ENCODE measurements at regions not wholly inside any gene's neighbourhood (a gene's known extent, or its start where the extent isn't known, plus 50 kb on each side); places are given as distances from the start of the nearest gene placed in this dataset.

- no peak overlapping the region for H3K27ac ChIP-seq (ENCODE audit: low read length)
- no peak overlapping the region for H3K4me2 ChIP-seq (ENCODE audit: insufficient read depth, low read length)
- H3K36me3 ChIP-seq (ENCODE audit: insufficient read depth, low read length): no peaks in the 10 kb centered on the region
- no peak overlapping the region for H3K4me3 ChIP-seq (ENCODE audit: low read depth in 1 of 2, low read length in 2 of 2)
- peaks cover 6% of the 10 kb centered on the region; the same call in 1 of the 2 replicates for H3K4me1 ChIP-seq (ENCODE audit: insufficient read depth, low read length)
- H3K9ac ChIP-seq (ENCODE audit: low read depth, low read length): no peak overlapping the region
- no peaks in the 10 kb centered on the region for H3K9me3 ChIP-seq (ENCODE audit: insufficient read depth, low read length, severe bottlenecking)
- peak; percentile 50; the same call in 2 of the 3 replicates for ATAC-seq (ENCODE audit: insufficient read depth, low read depth)
- DNase-seq: peak; percentile 42
- no peaks in the 10 kb centered on the region for H4K20me1 ChIP-seq (ENCODE audit: insufficient read depth, low read length)
- H3K79me2 ChIP-seq (ENCODE audit: insufficient read depth, low read length): no peaks in the 10 kb centered on the region
- no peaks in the 10 kb centered on the region for H3K27me3 ChIP-seq (ENCODE audit: insufficient read depth, low read length, poor library complexity)
- TF ChIP-seq EZH2 (IDR thresholded peaks at IDR 0.05; ENCODE audit: borderline replicate concordance, low read depth, low read length, severe bottlenecking): no peak
- TF ChIP-seq CTCF (IDR thresholded peaks at IDR 0.05; ENCODE audit: borderline replicate concordance, extremely low read depth, low read length, poor library complexity, severe bottlenecking): no peak
- no peak overlapping the region for H2AFZ ChIP-seq (ENCODE audit: low read depth, low read length)
Measured at GRCh38 chrX:40260146-40260747, 162.5 kb upstream of the BCOR start.

- no peak for TF ChIP-seq EZH2 (IDR thresholded peaks at IDR 0.05; ENCODE audit: borderline replicate concordance, low read depth, low read length, severe bottlenecking)
- TF ChIP-seq CTCF (IDR thresholded peaks at IDR 0.05; ENCODE audit: borderline replicate concordance, extremely low read depth, low read length, poor library complexity, severe bottlenecking): no peak
- no peak overlapping the region for H3K9ac ChIP-seq (ENCODE audit: low read depth, low read length)
- H3K4me3 ChIP-seq (ENCODE audit: low read depth in 1 of 2, low read length in 2 of 2): no peak overlapping the region
- no peaks in the 10 kb centered on the region for H3K9me3 ChIP-seq (ENCODE audit: insufficient read depth, low read length, severe bottlenecking)
- peaks cover 6% of the 10 kb centered on the region; the same call in 1 of the 2 replicates for H3K4me1 ChIP-seq (ENCODE audit: insufficient read depth, low read length)
- H3K27ac ChIP-seq (ENCODE audit: low read length): no peak overlapping the region
- H2AFZ ChIP-seq (ENCODE audit: low read depth, low read length): no peak overlapping the region
- H4K20me1 ChIP-seq (ENCODE audit: insufficient read depth, low read length): no peaks in the 10 kb centered on the region
- DNase-seq: no peak
- ATAC-seq (ENCODE audit: insufficient read depth, low read depth): no peak
- no peaks in the 10 kb centered on the region for H3K36me3 ChIP-seq (ENCODE audit: insufficient read depth, low read length)
- no peaks in the 10 kb centered on the region for H3K27me3 ChIP-seq (ENCODE audit: insufficient read depth, low read length, poor library complexity)
- no peaks in the 10 kb centered on the region for H3K79me2 ChIP-seq (ENCODE audit: insufficient read depth, low read length)
- H3K4me2 ChIP-seq (ENCODE audit: insufficient read depth, low read length): no peak overlapping the region
Measured at GRCh38 chrX:40258909-40259308, 161.2 kb upstream of the BCOR start.

- H3K9me3 ChIP-seq (ENCODE audit: insufficient read depth, low read length, severe bottlenecking): no peaks in the 10 kb centered on the region
- no peak overlapping the region for H3K9ac ChIP-seq (ENCODE audit: low read depth, low read length)
- H3K79me2 ChIP-seq (ENCODE audit: insufficient read depth, low read length): no peaks in the 10 kb centered on the region
- no peaks in the 10 kb centered on the region for H3K36me3 ChIP-seq (ENCODE audit: insufficient read depth, low read length)
- DNase-seq (no peak), ATAC-seq (ENCODE audit: insufficient read depth, low read depth) (no peak)
- H3K4me3 ChIP-seq (ENCODE audit: low read depth in 1 of 2, low read length in 2 of 2): no peak overlapping the region
- no peak overlapping the region for H3K27ac ChIP-seq (ENCODE audit: low read length)
- no peaks in the 10 kb centered on the region for H3K27me3 ChIP-seq (ENCODE audit: insufficient read depth, low read length, poor library complexity)
- no peak for TF ChIP-seq EZH2 (IDR thresholded peaks at IDR 0.05; ENCODE audit: borderline replicate concordance, low read depth, low read length, severe bottlenecking)
- TF ChIP-seq CTCF (IDR thresholded peaks at IDR 0.05; ENCODE audit: borderline replicate concordance, extremely low read depth, low read length, poor library complexity, severe bottlenecking): no peak
- H3K4me2 ChIP-seq (ENCODE audit: insufficient read depth, low read length): no peak overlapping the region
- no peaks in the 10 kb centered on the region for H4K20me1 ChIP-seq (ENCODE audit: insufficient read depth, low read length)
- no peaks in the 10 kb centered on the region for H3K4me1 ChIP-seq (ENCODE audit: insufficient read depth, low read length)
- no peak overlapping the region for H2AFZ ChIP-seq (ENCODE audit: low read depth, low read length)
Measured at GRCh38 chrX:40253771-40254170, 156.0 kb upstream of the BCOR start.
